Erythroblast (primary cell): ENCODE measurements at regions not wholly inside any gene's neighbourhood (a gene's known extent, or its start where the extent isn't known, plus 50 kb on each side); places are given as distances from the start of the nearest gene placed in this dataset.
"Not testable (repeated sequence)": the region's sequence is repeated elsewhere in the genome, so short reads cannot be mapped to it uniquely, and the experiment has no call there.

Source experiments
- DNase-seq, 2 experiments: peaks; one replicate each; lab custom pipeline; 2025; lab: John Stamatoyannopoulos, UW
- GATA1 ChIP-seq: IDR thresholded peaks from 2 replicates; pipeline ENCODE4 v1.6.1; 2011; ENCODE audit warnings: low read depth, mild to moderate bottlenecking, control low read depth, low read length, moderate library complexity
- POLR2A ChIP-seq: IDR thresholded peaks from 2 replicates; pipeline ENCODE4 v1.6.1; 2011; ENCODE audit warnings: mild to moderate bottlenecking, low read length

DNA sequence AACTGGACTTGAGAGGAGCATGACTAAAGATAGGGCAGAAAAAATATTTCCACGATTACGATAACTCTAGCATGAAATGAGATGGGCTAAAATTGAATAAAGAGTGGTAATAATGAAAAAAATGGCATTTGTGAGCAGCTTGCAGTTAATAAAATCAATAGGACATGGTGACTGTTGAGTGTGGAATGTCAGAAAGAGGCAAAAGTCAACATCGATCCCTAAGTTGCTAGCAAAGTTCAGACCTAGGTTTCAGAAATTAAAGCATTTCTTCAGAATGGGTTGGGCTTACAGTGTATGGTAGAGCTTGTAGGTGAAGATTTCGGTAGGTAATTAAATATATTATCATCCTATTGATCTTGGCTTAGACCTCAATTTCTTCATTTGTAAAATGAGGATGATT lies 656.7 kb upstream of the NRG3 start:
- no peak for TF ChIP-seq POLR2A
- no peak for TF ChIP-seq GATA1
- DNase-seq = no peak

DNA sequence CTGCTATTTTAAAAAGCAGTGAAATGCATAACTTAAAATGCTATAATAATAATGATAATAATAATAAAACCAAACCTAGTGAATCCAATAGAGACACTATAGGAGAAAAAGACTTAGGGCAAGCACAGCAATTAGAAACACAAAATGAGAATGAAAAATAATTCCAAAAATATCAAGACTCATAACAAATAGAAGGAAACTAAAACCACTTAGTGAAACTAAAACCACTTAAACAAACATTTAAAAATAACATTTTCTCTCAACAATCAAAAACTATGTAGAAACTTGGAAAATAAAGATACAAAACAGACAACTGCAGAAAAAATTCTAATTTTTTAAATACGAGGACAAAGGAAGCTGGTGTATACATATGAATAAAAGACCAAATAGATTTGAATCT lies 655.2 kb upstream of the NRG3 start:
- TF ChIP-seq GATA1 (no peak), POLR2A (no peak)
- no peak for DNase-seq

- DNase-seq = no peak
- no peak for TF ChIP-seq GATA1
- TF ChIP-seq POLR2A = no peak
Observed at GRCh38 chr10:81248886-81249285, 626.1 kb upstream of the NRG3 start.

GRCh38 chr10:81251457-81252115 lies 623.4 kb upstream of the NRG3 start:
- TF ChIP-seq POLR2A (no peak), GATA1 (no peak)
- no peak for DNase-seq

- not testable (repeated sequence) for DNase-seq
Observed at GRCh38 chr10:81264991-81265390, 610.0 kb upstream of the NRG3 start.

DNA sequence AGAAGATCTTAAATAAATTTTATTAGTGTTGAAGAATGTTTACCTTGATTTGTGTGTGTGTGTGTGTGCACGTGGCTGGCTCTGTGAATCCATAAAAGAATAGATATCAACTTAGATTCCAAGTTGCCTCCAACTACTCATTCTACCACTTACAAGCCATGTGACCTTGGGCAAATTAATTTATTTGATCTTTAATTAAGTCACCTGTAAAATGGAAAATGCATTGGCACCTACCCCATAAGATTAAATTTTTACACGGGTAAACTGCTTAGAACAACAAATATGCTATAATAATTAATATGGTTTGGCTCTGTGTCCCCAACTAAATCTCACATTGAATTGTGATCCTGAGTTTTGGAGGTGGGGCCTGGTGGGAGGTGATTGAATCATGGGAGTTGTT lies 604.9 kb upstream of the NRG3 start:
- DNase-seq = no peak
- TF ChIP-seq POLR2A (no peak), GATA1 (no peak)

GRCh38 chr10:81280497-81281479 lies 594.2 kb upstream of the NRG3 start:
- DNase-seq = no peak
- TF ChIP-seq GATA1 (no peak), POLR2A (no peak)

- no peak for DNase-seq
- TF ChIP-seq GATA1 = no peak
- TF ChIP-seq POLR2A = no peak
Observed at GRCh38 chr10:81288544-81288943, 586.5 kb upstream of the NRG3 start.

DNA sequence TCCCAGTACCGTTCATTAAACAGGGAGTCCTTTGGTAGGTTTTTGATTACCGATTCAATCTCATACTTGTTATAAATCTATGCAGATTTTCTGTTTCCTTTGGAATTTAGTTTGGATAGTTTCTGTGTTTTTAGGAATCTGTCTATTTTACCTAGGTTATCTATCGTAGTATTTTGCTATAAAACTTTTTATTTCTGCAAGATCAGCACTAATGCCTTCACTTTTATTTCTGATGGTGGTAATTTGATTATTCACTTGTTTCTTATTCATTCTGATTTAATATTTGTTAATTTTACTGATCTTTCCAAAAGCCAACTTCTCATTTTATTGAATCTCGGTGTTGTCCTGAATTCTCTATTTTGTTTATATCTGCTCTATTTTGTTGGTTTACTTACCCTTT lies 577.7 kb upstream of the NRG3 start:
- DNase-seq = no peak
- TF ChIP-seq GATA1 (no peak), POLR2A (no peak)

GRCh38 chr10:81303656-81304055 lies 571.3 kb upstream of the NRG3 start:
- TF ChIP-seq GATA1 (no peak), POLR2A (no peak)
- DNase-seq = no peak

DNA sequence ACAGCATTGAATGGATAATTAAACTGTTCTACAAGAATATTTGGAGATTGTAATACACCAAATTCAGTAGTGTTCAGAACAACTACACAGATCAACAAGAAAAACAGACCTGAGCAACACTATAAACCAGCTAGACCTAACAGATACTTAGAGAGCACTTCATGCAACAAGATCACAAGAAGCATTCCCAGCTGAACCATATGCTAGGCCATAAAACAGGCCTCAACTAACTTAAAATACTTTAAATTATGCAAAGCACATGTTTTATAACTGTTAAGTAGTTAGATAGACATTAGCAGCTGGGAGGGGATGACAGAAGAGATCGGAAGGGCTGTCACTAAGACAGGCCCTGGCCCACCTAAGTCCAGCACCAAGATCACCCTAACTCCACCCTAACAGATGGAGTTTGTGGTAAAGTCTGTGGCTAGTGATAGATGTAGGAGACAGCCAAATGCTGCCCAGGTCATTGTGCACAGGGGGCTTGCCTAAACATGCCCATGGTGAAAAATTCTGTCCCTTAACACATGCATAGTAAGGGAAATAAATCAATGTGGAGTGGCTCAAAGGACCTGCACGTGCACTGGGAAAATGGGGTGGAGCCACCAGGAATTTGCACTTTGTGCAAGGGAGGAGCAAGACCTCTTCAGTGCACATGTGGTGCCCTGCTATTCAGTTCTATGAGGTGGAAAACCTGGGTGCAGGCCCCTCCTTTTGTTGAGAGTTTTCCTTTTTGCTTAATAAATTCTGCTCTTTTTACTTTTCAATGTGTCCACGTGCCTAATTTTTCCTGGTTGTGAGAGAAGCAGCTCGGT lies 567.8 kb upstream of the NRG3 start:
- peak in 1 of 2 experiments; percentile 38 for DNase-seq
- TF ChIP-seq POLR2A = no peak
- no peak for TF ChIP-seq GATA1

- no peak for TF ChIP-seq POLR2A
- DNase-seq = no peak
Observed at GRCh38 chr10:81309041-81309552, 565.9 kb upstream of the NRG3 start.

GRCh38 chr10:81314471-81314870 lies 560.5 kb upstream of the NRG3 start:
- no peak for TF ChIP-seq POLR2A
- TF ChIP-seq GATA1 = no peak
- DNase-seq = no peak
